ENCODE measurements at regions not wholly inside any gene's neighbourhood (a gene's known extent, or its start where the extent isn't known, plus 50 kb on each side); places are given as distances from the start of the nearest gene placed in this dataset.
A peak's percentile ranks its signal among the peaks of the same experiment; 100 is the strongest.

DNA sequence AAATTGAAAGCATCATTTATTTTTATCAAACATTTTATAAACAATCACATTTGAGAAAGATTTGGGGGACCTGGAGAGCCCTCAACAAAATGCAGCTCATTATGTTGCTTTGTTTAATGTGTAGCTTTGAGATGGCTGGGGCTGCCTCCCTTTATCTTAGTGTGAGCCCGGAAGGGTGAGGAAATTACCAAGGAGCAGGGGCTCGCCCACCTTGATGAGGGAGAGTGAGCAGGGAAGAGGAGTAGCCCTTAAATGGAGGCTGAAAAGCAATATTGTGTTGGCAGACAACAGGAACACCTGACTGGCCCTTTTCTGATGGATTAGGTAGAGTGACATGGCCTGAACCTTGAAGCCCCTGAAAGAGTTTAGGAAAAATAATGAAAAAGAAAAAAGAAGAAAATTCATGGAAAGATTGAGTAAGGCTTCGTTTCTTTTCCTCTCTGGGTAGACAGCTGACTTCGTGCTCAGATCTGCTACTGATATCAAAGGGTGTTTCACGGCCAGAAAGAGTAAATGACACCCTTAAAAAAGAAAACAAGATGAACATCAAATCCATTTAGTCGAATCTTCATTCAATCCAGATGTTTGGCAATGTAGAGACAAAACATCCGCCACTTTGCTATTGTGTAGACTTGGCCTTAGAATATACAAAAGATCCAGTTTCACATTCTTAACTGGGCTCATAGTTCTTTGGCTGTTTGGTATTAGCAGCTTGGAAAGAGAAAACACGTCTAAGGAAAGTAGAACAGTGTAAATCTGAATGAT lies 206.5 kb upstream of the TCF4 start:
- TF ChIP-seq FOXP2 (optimal IDR thresholded peaks at IDR 0.05; ENCODE audit: borderline replicate concordance, extremely low read depth, extremely low read length, insufficient read depth) (no peak), SIN3A (IDR thresholded peaks at IDR 0.05; ENCODE audit: borderline replicate concordance, insufficient read depth, low read length) (no peak), POLR2AphosphoS5 (IDR thresholded peaks at IDR 0.05; ENCODE audit: low read depth, low read length) (no peak), TAF1 (IDR thresholded peaks at IDR 0.05; ENCODE audit: borderline replicate concordance, insufficient read depth, low read length) (no peak)
- TF ChIP-seq, protein P1, sequence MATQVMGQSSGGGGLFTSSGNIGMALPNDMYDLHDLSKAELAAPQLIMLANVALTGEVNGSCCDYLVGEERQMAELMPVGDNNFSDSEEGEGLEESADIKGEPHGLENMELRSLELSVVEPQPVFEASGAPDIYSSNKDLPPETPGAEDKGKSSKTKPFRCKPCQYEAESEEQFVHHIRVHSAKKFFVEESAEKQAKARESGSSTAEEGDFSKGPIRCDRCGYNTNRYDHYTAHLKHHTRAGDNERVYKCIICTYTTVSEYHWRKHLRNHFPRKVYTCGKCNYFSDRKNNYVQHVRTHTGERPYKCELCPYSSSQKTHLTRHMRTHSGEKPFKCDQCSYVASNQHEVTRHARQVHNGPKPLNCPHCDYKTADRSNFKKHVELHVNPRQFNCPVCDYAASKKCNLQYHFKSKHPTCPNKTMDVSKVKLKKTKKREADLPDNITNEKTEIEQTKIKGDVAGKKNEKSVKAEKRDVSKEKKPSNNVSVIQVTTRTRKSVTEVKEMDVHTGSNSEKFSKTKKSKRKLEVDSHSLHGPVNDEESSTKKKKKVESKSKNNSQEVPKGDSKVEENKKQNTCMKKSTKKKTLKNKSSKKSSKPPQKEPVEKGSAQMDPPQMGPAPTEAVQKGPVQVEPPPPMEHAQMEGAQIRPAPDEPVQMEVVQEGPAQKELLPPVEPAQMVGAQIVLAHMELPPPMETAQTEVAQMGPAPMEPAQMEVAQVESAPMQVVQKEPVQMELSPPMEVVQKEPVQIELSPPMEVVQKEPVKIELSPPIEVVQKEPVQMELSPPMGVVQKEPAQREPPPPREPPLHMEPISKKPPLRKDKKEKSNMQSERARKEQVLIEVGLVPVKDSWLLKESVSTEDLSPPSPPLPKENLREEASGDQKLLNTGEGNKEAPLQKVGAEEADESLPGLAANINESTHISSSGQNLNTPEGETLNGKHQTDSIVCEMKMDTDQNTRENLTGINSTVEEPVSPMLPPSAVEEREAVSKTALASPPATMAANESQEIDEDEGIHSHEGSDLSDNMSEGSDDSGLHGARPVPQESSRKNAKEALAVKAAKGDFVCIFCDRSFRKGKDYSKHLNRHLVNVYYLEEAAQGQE (IDR thresholded peaks at IDR 0.05; ENCODE audit: insufficient read depth in 1 of 2, low read depth in 2 of 2, low read length in 2 of 2) = no peak

DNA sequence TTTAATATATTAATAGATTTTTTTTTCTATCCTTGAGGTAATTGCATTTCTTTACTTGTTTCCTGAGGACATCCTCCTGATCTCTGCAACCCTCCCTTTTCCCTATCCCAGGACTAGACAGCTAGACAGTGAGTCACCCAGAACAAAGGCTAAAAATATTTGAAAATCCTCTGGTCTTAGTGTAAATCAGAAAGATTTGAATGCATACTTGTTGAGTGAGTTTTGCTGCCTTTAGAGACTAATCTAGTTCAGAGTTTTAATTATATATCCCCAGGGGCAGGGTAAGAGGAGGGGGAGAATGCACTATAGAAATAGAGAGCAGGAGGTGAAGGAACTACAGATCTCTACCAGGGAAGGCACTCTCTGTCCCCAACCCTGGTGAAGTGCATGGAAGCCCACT lies 202.3 kb upstream of the TCF4 start:
- no peak for TF ChIP-seq SIN3A (IDR thresholded peaks at IDR 0.05; ENCODE audit: borderline replicate concordance, insufficient read depth, low read length)
- no peak for TF ChIP-seq POLR2AphosphoS5 (IDR thresholded peaks at IDR 0.05; ENCODE audit: low read depth, low read length)
- TF ChIP-seq TAF1 (IDR thresholded peaks at IDR 0.05; ENCODE audit: borderline replicate concordance, insufficient read depth, low read length) = no peak
- TF ChIP-seq FOXP2 (optimal IDR thresholded peaks at IDR 0.05; ENCODE audit: borderline replicate concordance, extremely low read depth, extremely low read length, insufficient read depth) = no peak
- TF ChIP-seq, protein P1 (IDR thresholded peaks at IDR 0.05; ENCODE audit: insufficient read depth in 1 of 2, low read depth in 2 of 2, low read length in 2 of 2) = no peak

DNA sequence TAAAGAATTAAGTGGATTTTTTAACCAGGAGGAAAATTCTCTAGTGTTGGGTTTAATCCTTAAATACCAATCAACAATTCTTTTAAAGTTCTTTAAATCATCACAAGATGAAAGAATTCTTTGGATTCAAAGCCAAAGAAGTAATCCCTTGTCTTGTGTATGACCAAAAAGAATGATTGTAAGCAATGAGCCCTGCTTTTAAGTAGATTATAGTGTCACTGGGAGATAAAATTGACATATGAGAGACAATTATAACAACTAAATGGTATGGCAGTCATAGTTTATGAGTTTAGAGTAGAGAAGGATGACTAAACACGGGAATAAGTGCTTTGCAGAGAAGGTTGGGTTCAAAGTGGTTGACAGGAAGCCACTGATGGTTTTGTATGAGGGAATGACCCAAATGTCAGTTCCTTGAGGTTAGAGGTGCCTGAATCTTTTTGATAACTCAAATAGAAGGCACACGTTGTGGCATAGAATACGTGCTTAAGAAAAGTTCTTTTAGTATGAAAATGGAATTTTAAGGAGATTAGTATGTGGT lies 199.6 kb upstream of the TCF4 start:
- TF ChIP-seq, protein P1 (IDR thresholded peaks at IDR 0.05; ENCODE audit: insufficient read depth in 1 of 2, low read depth in 2 of 2, low read length in 2 of 2) = no peak
- TF ChIP-seq TAF1 (IDR thresholded peaks at IDR 0.05; ENCODE audit: borderline replicate concordance, insufficient read depth, low read length) (no peak), SIN3A (IDR thresholded peaks at IDR 0.05; ENCODE audit: borderline replicate concordance, insufficient read depth, low read length) (no peak), POLR2AphosphoS5 (IDR thresholded peaks at IDR 0.05; ENCODE audit: low read depth, low read length) (no peak), FOXP2 (optimal IDR thresholded peaks at IDR 0.05; ENCODE audit: borderline replicate concordance, extremely low read depth, extremely low read length, insufficient read depth) (no peak)

DNA sequence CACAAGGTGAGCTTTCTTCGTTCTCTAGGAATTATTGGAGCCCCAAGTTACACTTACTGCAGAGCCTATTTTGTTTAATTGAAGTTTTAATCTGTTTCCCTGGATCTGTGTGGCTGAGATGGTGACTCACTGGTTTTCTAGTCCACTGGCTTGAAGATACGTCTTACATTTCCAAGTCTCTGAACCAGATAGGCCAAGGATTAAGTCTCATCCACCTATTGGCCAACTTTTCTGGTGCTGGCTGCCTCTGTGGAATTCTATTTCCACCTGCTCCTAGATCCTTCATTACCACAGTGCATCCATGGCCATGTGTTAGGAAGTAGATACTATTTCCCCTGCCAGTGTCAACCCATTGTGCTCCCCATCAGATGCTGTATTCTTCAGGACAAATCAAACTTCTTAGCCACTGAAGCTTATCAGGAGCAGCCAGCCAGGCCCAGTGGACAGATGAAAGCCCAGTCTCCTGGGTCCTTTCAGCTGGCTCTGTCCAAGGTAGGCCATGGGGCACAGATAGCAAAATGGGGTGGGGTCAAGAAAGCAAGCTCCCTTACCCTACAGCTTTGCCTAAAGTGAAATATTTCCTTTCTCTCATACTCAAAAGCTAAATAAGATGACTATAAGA lies 198.8 kb upstream of the TCF4 start:
- TF ChIP-seq, protein P1 (IDR thresholded peaks at IDR 0.05; ENCODE audit: insufficient read depth in 1 of 2, low read depth in 2 of 2, low read length in 2 of 2) = peak in 1 of 2 experiments; percentile 76; a peak in 2 of 4 replicates
- TF ChIP-seq SIN3A (IDR thresholded peaks at IDR 0.05; ENCODE audit: borderline replicate concordance, insufficient read depth, low read length) = no peak

All from PFSK-1 (cell line).